ENCODE measurements at regions not wholly inside any gene's neighbourhood (a gene's known extent, or its start where the extent isn't known, plus 50 kb on each side); places are given as distances from the start of the nearest gene placed in this dataset.

DNA sequence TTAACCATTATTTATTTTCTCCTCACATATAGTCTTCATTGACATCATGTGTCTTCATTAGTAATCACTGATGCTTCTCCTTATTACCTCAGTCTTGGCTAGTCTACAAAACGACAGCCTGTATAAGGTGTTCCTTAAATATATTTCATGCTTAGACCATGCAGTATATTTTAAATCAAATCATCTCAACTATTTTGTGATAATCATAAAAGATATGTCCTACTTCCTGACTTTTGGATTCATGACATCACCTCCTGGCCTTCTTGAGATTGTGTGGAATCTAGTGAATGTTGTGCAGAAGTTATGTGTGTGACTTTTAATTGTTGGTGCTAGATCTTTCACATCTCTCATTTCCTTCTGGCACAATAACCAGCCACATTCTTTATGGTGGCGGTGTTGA, 1339.3 kb upstream of the C9orf72 start:
- Histone ChIP-seq H3K9ac (ENCODE audit: extremely low read depth, low read length, poor library complexity, severe bottlenecking) (no peak overlapping the region), H3K27ac (ENCODE audit: low read depth, low read length) (no peak overlapping the region), H3K4me3 (ENCODE audit: low read length) (no peak overlapping the region), H3K27me3 (ENCODE audit: control insufficient read depth, insufficient read depth, low read length, poor library complexity, severe bottlenecking) (no peaks in the 10 kb centered on the region), H3K9me3 (ENCODE audit: control insufficient read depth, low read length) (peaks cover 5% of the 10 kb centered on the region), H3K4me1 (ENCODE audit: control insufficient read depth, insufficient read depth, low read length) (peaks cover 9% of the 10 kb centered on the region), H3K36me3 (ENCODE audit: control insufficient read depth, insufficient read depth, low read length) (no peaks in the 10 kb centered on the region)
- Mint-ChIP-seq H3K9me3 (peaks cover 11% of the 10 kb centered on the region), H3K27me3 (ENCODE audit: insufficient read depth) (no peaks in the 10 kb centered on the region), H3K36me3 (ENCODE audit: low read depth) (peaks cover 11% of the 10 kb centered on the region), H3K4me1 (peaks cover 18% of the 10 kb centered on the region), H3K4me3 (no peak overlapping the region), H3K27ac (no peak overlapping the region)
- DNase-seq = no peak
- WGBS, 2 experiments (ENCODE audit: insufficient coverage in 1 of 2, insufficient read length in 1 of 2) = 77% methylated on average over 1 of the region's 2 CpGs; no CpG with 5 or more reads in 1 of the 2 experiments
- TF ChIP-seq, protein P1, sequence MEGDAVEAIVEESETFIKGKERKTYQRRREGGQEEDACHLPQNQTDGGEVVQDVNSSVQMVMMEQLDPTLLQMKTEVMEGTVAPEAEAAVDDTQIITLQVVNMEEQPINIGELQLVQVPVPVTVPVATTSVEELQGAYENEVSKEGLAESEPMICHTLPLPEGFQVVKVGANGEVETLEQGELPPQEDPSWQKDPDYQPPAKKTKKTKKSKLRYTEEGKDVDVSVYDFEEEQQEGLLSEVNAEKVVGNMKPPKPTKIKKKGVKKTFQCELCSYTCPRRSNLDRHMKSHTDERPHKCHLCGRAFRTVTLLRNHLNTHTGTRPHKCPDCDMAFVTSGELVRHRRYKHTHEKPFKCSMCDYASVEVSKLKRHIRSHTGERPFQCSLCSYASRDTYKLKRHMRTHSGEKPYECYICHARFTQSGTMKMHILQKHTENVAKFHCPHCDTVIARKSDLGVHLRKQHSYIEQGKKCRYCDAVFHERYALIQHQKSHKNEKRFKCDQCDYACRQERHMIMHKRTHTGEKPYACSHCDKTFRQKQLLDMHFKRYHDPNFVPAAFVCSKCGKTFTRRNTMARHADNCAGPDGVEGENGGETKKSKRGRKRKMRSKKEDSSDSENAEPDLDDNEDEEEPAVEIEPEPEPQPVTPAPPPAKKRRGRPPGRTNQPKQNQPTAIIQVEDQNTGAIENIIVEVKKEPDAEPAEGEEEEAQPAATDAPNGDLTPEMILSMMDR (conservative IDR thresholded peaks at IDR 0.05) = no peak

DNA sequence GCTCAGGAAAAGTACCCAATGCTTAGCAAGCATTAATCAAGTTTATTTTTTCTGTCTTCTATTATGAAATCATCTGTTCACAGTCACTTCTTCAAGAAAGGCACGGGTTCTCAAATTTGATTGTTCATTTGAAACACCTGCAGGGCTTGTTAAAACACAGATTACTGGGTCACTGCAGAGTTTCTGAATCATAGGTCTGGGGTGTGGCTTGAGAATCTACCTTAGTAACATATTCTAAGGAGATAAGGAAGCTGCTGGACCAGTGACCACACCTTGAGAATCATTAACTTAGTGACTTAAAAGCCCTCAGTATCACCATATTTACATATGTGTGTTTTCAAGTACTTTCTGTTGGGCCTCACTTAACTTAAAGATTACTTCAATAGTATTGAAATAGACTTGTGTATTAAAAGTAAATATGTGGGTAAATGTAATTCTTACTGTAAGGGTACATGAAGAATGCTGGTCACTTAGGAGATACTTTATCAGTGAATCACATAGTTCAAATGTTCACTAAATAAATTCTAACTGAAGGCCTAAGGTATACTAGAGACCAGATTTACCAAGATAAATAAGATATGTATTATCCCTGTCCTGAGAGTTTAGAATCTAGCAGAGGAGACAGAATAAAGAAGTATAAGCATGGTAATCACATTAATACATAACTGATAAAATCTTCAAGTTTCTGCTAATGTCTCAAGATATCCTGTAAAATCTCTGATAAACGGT, 1342.1 kb upstream of the C9orf72 start:
- WGBS, 2 experiments (ENCODE audit: insufficient coverage in 1 of 2, insufficient read length in 1 of 2) = 40 to 41% methylated on average over 2 of the region's 2 CpGs
- TF ChIP-seq, protein P1 (conservative IDR thresholded peaks at IDR 0.05) = no peak
- Histone ChIP-seq H3K9ac (ENCODE audit: extremely low read depth, low read length, poor library complexity, severe bottlenecking) (no peak overlapping the region), H3K4me1 (ENCODE audit: control insufficient read depth, insufficient read depth, low read length) (peaks cover 9% of the 10 kb centered on the region), H3K9me3 (ENCODE audit: control insufficient read depth, low read length) (peaks cover 21% of the 10 kb centered on the region), H3K27ac (ENCODE audit: low read depth, low read length) (no peak overlapping the region), H3K27me3 (ENCODE audit: control insufficient read depth, insufficient read depth, low read length, poor library complexity, severe bottlenecking) (no peaks in the 10 kb centered on the region), H3K36me3 (ENCODE audit: control insufficient read depth, insufficient read depth, low read length) (no peaks in the 10 kb centered on the region), H3K4me3 (ENCODE audit: low read length) (no peak overlapping the region)
- Mint-ChIP-seq H3K9me3 (peaks cover 22% of the 10 kb centered on the region), H3K36me3 (ENCODE audit: low read depth) (peaks cover 22% of the 10 kb centered on the region), H3K4me1 (peaks cover 18% of the 10 kb centered on the region), H3K4me3 (peak overlapping the region; percentile 23), H3K27ac (peak overlapping the region; percentile 89), H3K27me3 (ENCODE audit: insufficient read depth) (no peaks in the 10 kb centered on the region)
- no peak for DNase-seq

DNA sequence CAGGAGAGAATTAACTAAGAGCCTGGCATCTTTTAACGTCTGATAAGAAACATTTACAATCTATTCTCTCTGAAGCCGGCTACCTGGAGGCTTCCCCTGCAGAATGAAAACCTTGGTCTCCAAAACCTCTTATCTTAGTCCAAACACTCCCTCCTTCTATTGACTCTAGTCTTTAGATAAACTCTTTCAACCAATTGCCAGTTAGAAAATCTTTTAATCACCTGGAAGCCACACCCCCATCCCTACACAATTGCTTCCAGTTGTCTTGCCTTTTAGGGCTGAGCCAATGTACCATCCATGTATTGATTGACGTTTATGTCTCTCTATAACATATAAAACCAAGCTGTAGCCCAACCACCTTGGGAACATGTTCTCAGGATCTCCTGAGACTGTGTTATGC, 1343.1 kb upstream of the C9orf72 start:
- H3K4me3 ChIP-seq (ENCODE audit: low read length) = peak overlapping the region; percentile 62
- H3K36me3 Mint-ChIP-seq (ENCODE audit: low read depth) = peaks cover 18% of the 10 kb centered on the region
- peak overlapping the region; percentile 89 for H3K27ac Mint-ChIP-seq
- H3K4me1 Mint-ChIP-seq = peaks cover 18% of the 10 kb centered on the region
- 33 to 61% methylated on average over 3 of the region's 3 CpGs for WGBS, 2 experiments (ENCODE audit: insufficient coverage in 1 of 2, insufficient read length in 1 of 2)
- no peak overlapping the region for H3K9ac ChIP-seq (ENCODE audit: extremely low read depth, low read length, poor library complexity, severe bottlenecking)
- H3K4me1 ChIP-seq (ENCODE audit: control insufficient read depth, insufficient read depth, low read length) = peaks cover 9% of the 10 kb centered on the region
- DNase-seq = peak; percentile 51
- no peak overlapping the region for H3K27ac ChIP-seq (ENCODE audit: low read depth, low read length)
- no peaks in the 10 kb centered on the region for H3K27me3 Mint-ChIP-seq (ENCODE audit: insufficient read depth)
- peaks cover 21% of the 10 kb centered on the region for H3K9me3 ChIP-seq (ENCODE audit: control insufficient read depth, low read length)
- H3K4me3 Mint-ChIP-seq = peak overlapping the region; percentile 23
- TF ChIP-seq, protein P1 (conservative IDR thresholded peaks at IDR 0.05) = no peak
- no peaks in the 10 kb centered on the region for H3K36me3 ChIP-seq (ENCODE audit: control insufficient read depth, insufficient read depth, low read length)
- H3K9me3 Mint-ChIP-seq = peaks cover 20% of the 10 kb centered on the region
- H3K27me3 ChIP-seq (ENCODE audit: control insufficient read depth, insufficient read depth, low read length, poor library complexity, severe bottlenecking) = no peaks in the 10 kb centered on the region
